Transverse colon (tissue), 3 donors: ENCODE measurements at regions not wholly inside any gene's neighbourhood (a gene's known extent, or its start where the extent isn't known, plus 50 kb on each side); places are given as distances from the start of the nearest gene placed in this dataset.

Experiments used
- CTCF ChIP-seq, 5 experiments: fragments of 200-600 bp in 3 of 5; fragments of 450-650 bp in 2 of 5; sonication (generic) in 3 of 5; IDR thresholded peaks; 1 replicate in 2 of 5; 2 replicates in 3 of 5; pipeline ENCODE4 v1.5.1; 2016 to 2017; ENCODE audit warnings: antibody characterized with exemption in 5 of 5, inconsistent platforms in 3 of 5, mild to moderate bottlenecking in 2 of 5, moderate library complexity in 1 of 5
- EP300 ChIP-seq: sonication (generic); formaldehyde crosslinking; IDR thresholded peaks from one replicate; pipeline ENCODE4 v1.6.1; 2017; ENCODE audit warnings: antibody characterized with exemption, low read depth
- POLR2A ChIP-seq: fragments of 450-650 bp; IDR thresholded peaks from one replicate; pipeline ENCODE4 v1.6.1; 2016; ENCODE audit warnings: antibody characterized with exemption, mild to moderate bottlenecking, moderate library complexity

DNA sequence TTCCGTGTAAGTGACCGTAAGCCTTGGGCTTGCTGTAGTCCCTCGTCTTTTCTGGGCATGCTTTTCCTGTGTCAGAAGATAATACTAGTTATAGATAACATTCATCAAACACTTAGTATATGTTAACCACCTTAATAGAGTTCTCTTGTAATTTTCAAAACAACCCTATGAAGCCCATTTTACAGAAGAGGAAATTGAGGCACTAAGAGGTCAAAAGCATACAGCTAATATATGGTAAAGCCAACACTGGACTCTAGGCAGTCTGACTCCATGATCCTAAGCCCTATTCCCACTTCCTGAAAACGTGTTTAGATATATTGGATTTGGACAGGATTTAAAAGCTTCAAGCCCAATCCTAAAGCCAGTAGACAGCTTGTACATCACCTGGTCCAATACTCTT, 153.8 kb downstream of the CEP120 start:
- no peak for TF ChIP-seq POLR2A
- TF ChIP-seq CTCF (IDR thresholded peaks at IDR 0.05) = no peak
- TF ChIP-seq EP300 = no peak
